Liver (tissue), 8 donors: ENCODE measurements at regions not wholly inside any gene's neighbourhood (a gene's known extent, or its start where the extent isn't known, plus 50 kb on each side); places are given as distances from the start of the nearest gene placed in this dataset.

ENCODE experiments used
- DNase-seq: peaks from one replicate; pipeline ENCODE4 v3.0.0-alpha.2; 2017; ENCODE audit warnings: low spot score
- H3K27ac ChIP-seq, 2 donors: one replicate each; pipeline ENCODE4 v1.7.0; 2013; ENCODE audit warnings: inconsistent platforms in 2 of 2, low read length in 2 of 2, control low read depth in 1 of 2, low read depth in 1 of 2, mild to moderate bottlenecking in 1 of 2
- H3K27me3 ChIP-seq, 4 donors: one replicate each; pipeline versions ENCODE4 v1.6.1 to v1.7.0; 2013; ENCODE audit warnings: low read length in 3 of 4, inconsistent platforms in 1 of 4, mild to moderate bottlenecking in 1 of 4, moderate library complexity in 1 of 4; ENCODE audit not compliant: control insufficient read depth in 4 of 4, insufficient read depth in 4 of 4
- H3K36me3 ChIP-seq, 4 donors: one replicate each; pipeline versions ENCODE4 v1.6.1 to v1.7.0; 2013; ENCODE audit warnings: low read length in 3 of 4, mild to moderate bottlenecking in 3 of 4, low read depth in 1 of 4, moderate library complexity in 1 of 4; ENCODE audit not compliant: control insufficient read depth in 4 of 4, insufficient read depth in 3 of 4
- H3K4me1 ChIP-seq, 4 donors: one replicate each; pipeline versions ENCODE4 v1.6.1 to v1.7.0; 2013; ENCODE audit warnings: low read length in 3 of 4, mild to moderate bottlenecking in 3 of 4, moderate library complexity in 1 of 4; ENCODE audit not compliant: control insufficient read depth in 4 of 4, insufficient read depth in 4 of 4
- H3K4me3 ChIP-seq, 3 donors: one replicate each; pipeline versions ENCODE4 v1.6.1 to v1.7.0; 2013; ENCODE audit warnings: low read length in 3 of 3, control low read depth in 1 of 3, low read depth in 1 of 3, mild to moderate bottlenecking in 1 of 3
- H3K9ac ChIP-seq, 2 donors: one replicate each; pipeline ENCODE4 v1.7.0; 2013; ENCODE audit warnings: low read length in 2 of 2, mild to moderate bottlenecking in 2 of 2, moderate library complexity in 2 of 2, control low read depth in 1 of 2, low read depth in 1 of 2
- H3K9me3 ChIP-seq, 4 donors: one replicate each; pipeline versions ENCODE4 v1.6.1 to v1.7.0; 2013; ENCODE audit warnings: low read length in 3 of 4; ENCODE audit not compliant: control insufficient read depth in 4 of 4
- EGR1 ChIP-seq, 2 donors: IDR thresholded peaks; 2 replicates each; pipeline ENCODE4 v1.6.1; 2016 to 2018; ENCODE audit warnings: antibody characterized with exemption in 2 of 2, low read depth in 2 of 2
- FOXA1 ChIP-seq: IDR thresholded peaks from 2 replicates; pipeline ENCODE4 v1.6.1; 2016; ENCODE audit warnings: antibody characterized with exemption
- FOXA2 ChIP-seq: IDR thresholded peaks from 2 replicates; pipeline ENCODE4 v1.6.1; 2016; ENCODE audit warnings: antibody characterized with exemption
- GABPA ChIP-seq, 2 donors: IDR thresholded peaks in 1 of 2; conservative IDR thresholded peaks in 1 of 2; 2 replicates each; pipeline ENCODE4 v1.6.1; 2016; ENCODE audit warnings: antibody characterized with exemption in 2 of 2, mild to moderate bottlenecking in 1 of 2, moderate library complexity in 1 of 2
- HNF4A ChIP-seq, 2 donors: conservative IDR thresholded peaks; 2 replicates each; pipeline ENCODE4 v1.6.1; 2016; ENCODE audit warnings: antibody characterized with exemption in 2 of 2, mild to moderate bottlenecking in 2 of 2
- HNF4G ChIP-seq: IDR thresholded peaks from 2 replicates; pipeline ENCODE4 v1.6.1; 2016; ENCODE audit warnings: antibody characterized with exemption
- JUND ChIP-seq, 2 donors: IDR thresholded peaks; 2 replicates each; pipeline ENCODE4 v1.6.1; 2016; ENCODE audit warnings: antibody characterized with exemption in 2 of 2
- NR2F2 ChIP-seq: IDR thresholded peaks from 2 replicates; pipeline ENCODE4 v1.6.1; 2016; ENCODE audit warnings: antibody characterized with exemption
- RAD21 ChIP-seq, 2 donors: IDR thresholded peaks; 2 replicates each; pipeline ENCODE4 v1.6.1; 2016; ENCODE audit warnings: antibody characterized with exemption in 2 of 2, mild to moderate bottlenecking in 2 of 2
- RXRA ChIP-seq, 2 donors: IDR thresholded peaks; 2 replicates each; pipeline ENCODE4 v1.6.1; 2017 to 2018; ENCODE audit warnings: antibody characterized with exemption in 2 of 2, mild to moderate bottlenecking in 1 of 2
- SP1 ChIP-seq: IDR thresholded peaks from 2 replicates; pipeline ENCODE4 v1.6.1; 2018; ENCODE audit warnings: antibody characterized with exemption, mild to moderate bottlenecking
- TAF1 ChIP-seq: conservative IDR thresholded peaks from 2 replicates; pipeline ENCODE4 v1.6.1; 2016; ENCODE audit warnings: antibody characterized with exemption, mild to moderate bottlenecking
- YY1 ChIP-seq: IDR thresholded peaks from 2 replicates; pipeline ENCODE4 v1.6.1; 2016; ENCODE audit warnings: antibody characterized with exemption, mild to moderate bottlenecking
- WGBS: extraction: QIAGEN DNeasy Blood & Tissue Kit; methylation state at CpG from one replicate; pipeline ENCODE4 v1.1.7; 2013; 5-methylcytosine and 5-hydroxymethylcytosine counted together
- TF ChIP-seq, protein P1 (sequence below): IDR thresholded peaks from 2 replicates; pipeline ENCODE4 v1.6.1; 2016; ENCODE audit warnings: antibody characterized with exemption
- TF ChIP-seq, protein P2 (sequence below): IDR thresholded peaks from 2 replicates; pipeline ENCODE4 v1.6.1; 2016; ENCODE audit warnings: antibody characterized with exemption, mild to moderate bottlenecking
- TF ChIP-seq, protein P3 (sequence below): fragments of 150-350 bp; IDR thresholded peaks from 2 replicates; pipeline ENCODE4 v1.5.1; 2017; ENCODE audit warnings: improper control_type of control experiment, low read depth, low read length; ENCODE audit not compliant: missing input control
- TF ChIP-seq, protein P4 (sequence below): IDR thresholded peaks from 2 replicates; pipeline ENCODE4 v1.6.1; 2016; ENCODE audit warnings: antibody characterized with exemption
- TF ChIP-seq, protein P5 (sequence below): IDR thresholded peaks from 2 replicates; pipeline ENCODE4 v1.6.1; 2016; ENCODE audit warnings: antibody characterized with exemption
- donor health status: healthy.
- donor health status: healthy.
- donor health status: healthy.
- donor health status: healthy.
- donor health status: healthy.

DNA sequence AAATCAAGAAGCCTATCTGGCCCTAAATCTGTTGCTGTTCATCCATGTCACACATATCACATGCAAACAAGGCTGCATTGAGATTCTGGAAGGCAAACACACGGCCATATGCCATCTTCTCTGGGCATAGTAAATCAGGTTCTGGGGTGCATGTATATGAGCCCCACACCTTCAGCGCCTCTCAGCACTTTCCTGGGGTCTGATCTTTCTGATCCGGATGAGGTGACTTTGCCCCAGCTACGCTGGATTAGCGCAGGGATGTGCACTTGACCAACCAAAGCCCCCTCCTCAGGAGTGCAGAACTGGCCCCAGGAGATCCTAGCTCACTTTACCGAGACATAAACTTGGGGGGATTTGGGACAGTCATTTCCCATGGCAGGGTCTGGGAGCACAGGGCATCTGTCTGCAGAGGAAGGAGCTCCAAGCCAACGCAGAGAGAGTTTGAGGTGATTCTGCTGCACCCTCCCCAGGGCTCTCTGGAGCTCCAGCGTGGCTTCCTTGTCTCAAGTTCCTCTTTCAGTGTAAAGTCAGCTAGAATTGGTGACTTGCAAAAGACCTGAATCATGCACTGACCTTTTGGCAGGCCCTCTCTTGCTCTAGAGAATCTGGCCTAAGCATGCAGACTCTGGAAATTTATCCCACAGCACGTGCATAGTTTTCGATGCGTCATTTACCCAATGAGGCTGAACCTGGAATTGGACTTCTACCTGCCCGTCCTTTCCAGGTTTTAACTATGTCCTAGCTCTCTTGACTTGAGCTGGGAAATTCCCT, 63.5 kb upstream of the KLF13 start:
- TF ChIP-seq JUND (IDR thresholded peaks at IDR 0.05) (peak; percentile 61 to 93), TAF1 (no peak), GABPA (IDR thresholded peaks at IDR 0.05 in 1 of 2, conservative IDR thresholded peaks at IDR 0.05 in 1 of 2) (peak in 1 of 2 donors; percentile 22), HNF4A (conservative IDR thresholded peaks at IDR 0.05) (peak; percentile 87 to 94), FOXA1 (peak; percentile 75), RAD21 (IDR thresholded peaks at IDR 0.05) (peak; percentile 61 to 67), NR2F2 (no peak), YY1 (peak; percentile 80), RXRA (IDR thresholded peaks at IDR 0.05) (peak; percentile 78 to 96), FOXA2 (peak; percentile 49), HNF4G (peak; percentile 53), SP1 (peak; percentile 87), EGR1 (IDR thresholded peaks at IDR 0.05; ENCODE audit: low read depth in 2 of 2) (peak in 1 of 2 donors; percentile 76)
- TF ChIP-seq, protein P1, sequence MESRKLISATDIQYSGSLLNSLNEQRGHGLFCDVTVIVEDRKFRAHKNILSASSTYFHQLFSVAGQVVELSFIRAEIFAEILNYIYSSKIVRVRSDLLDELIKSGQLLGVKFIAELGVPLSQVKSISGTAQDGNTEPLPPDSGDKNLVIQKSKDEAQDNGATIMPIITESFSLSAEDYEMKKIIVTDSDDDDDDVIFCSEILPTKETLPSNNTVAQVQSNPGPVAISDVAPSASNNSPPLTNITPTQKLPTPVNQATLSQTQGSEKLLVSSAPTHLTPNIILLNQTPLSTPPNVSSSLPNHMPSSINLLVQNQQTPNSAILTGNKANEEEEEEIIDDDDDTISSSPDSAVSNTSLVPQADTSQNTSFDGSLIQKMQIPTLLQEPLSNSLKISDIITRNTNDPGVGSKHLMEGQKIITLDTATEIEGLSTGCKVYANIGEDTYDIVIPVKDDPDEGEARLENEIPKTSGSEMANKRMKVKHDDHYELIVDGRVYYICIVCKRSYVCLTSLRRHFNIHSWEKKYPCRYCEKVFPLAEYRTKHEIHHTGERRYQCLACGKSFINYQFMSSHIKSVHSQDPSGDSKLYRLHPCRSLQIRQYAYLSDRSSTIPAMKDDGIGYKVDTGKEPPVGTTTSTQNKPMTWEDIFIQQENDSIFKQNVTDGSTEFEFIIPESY = no peak
- TF ChIP-seq, protein P2, sequence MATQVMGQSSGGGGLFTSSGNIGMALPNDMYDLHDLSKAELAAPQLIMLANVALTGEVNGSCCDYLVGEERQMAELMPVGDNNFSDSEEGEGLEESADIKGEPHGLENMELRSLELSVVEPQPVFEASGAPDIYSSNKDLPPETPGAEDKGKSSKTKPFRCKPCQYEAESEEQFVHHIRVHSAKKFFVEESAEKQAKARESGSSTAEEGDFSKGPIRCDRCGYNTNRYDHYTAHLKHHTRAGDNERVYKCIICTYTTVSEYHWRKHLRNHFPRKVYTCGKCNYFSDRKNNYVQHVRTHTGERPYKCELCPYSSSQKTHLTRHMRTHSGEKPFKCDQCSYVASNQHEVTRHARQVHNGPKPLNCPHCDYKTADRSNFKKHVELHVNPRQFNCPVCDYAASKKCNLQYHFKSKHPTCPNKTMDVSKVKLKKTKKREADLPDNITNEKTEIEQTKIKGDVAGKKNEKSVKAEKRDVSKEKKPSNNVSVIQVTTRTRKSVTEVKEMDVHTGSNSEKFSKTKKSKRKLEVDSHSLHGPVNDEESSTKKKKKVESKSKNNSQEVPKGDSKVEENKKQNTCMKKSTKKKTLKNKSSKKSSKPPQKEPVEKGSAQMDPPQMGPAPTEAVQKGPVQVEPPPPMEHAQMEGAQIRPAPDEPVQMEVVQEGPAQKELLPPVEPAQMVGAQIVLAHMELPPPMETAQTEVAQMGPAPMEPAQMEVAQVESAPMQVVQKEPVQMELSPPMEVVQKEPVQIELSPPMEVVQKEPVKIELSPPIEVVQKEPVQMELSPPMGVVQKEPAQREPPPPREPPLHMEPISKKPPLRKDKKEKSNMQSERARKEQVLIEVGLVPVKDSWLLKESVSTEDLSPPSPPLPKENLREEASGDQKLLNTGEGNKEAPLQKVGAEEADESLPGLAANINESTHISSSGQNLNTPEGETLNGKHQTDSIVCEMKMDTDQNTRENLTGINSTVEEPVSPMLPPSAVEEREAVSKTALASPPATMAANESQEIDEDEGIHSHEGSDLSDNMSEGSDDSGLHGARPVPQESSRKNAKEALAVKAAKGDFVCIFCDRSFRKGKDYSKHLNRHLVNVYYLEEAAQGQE = peak; percentile 61
- TF ChIP-seq, protein P3, sequence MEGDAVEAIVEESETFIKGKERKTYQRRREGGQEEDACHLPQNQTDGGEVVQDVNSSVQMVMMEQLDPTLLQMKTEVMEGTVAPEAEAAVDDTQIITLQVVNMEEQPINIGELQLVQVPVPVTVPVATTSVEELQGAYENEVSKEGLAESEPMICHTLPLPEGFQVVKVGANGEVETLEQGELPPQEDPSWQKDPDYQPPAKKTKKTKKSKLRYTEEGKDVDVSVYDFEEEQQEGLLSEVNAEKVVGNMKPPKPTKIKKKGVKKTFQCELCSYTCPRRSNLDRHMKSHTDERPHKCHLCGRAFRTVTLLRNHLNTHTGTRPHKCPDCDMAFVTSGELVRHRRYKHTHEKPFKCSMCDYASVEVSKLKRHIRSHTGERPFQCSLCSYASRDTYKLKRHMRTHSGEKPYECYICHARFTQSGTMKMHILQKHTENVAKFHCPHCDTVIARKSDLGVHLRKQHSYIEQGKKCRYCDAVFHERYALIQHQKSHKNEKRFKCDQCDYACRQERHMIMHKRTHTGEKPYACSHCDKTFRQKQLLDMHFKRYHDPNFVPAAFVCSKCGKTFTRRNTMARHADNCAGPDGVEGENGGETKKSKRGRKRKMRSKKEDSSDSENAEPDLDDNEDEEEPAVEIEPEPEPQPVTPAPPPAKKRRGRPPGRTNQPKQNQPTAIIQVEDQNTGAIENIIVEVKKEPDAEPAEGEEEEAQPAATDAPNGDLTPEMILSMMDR = no peak
- TF ChIP-seq, protein P4, sequence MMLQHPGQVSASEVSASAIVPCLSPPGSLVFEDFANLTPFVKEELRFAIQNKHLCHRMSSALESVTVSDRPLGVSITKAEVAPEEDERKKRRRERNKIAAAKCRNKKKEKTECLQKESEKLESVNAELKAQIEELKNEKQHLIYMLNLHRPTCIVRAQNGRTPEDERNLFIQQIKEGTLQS = peak; percentile 66
- TF ChIP-seq, protein P5, sequence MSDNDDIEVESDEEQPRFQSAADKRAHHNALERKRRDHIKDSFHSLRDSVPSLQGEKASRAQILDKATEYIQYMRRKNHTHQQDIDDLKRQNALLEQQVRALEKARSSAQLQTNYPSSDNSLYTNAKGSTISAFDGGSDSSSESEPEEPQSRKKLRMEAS = peak; percentile 96
- Histone ChIP-seq H3K9ac (no peak overlapping the region), H3K4me3 (no peak overlapping the region), H3K9me3 (no peaks in the 10 kb centered on the region), H3K27me3 (no peaks in the 10 kb centered on the region), H3K4me1 (peaks cover 27 to 37% (median 31%) of the 10 kb centered on the region in 4 donors), H3K36me3 (no peaks in the 10 kb centered on the region), H3K27ac (peak overlapping the region; percentile 89 to 97)
- DNase-seq = peak; percentile 50
- 58% methylated on average over 12 of the region's 12 CpGs for WGBS
